ENCODE measurements at regions not wholly inside any gene's neighbourhood (a gene's known extent, or its start where the extent isn't known, plus 50 kb on each side); places are given as distances from the start of the nearest gene placed in this dataset.

- TF ChIP-seq POLR2AphosphoS5 (IDR thresholded peaks at IDR 0.05; ENCODE audit: low read depth, low read length) (no peak), CTBP2 (IDR thresholded peaks at IDR 0.05; ENCODE audit: borderline replicate concordance, insufficient read depth, insufficient read length, low read length) (no peak), CTCF (IDR thresholded peaks at IDR 0.05; ENCODE audit: control extremely low read depth in 1 of 3, insufficient read depth in 1 of 3, low read depth in 1 of 3, low read length in 3 of 3) (no peak), POLR2A (IDR thresholded peaks at IDR 0.05; ENCODE audit: control extremely low read depth in 1 of 2, low read depth in 2 of 2, low read length in 2 of 2) (no peak), RBBP5 (IDR thresholded peaks at IDR 0.05; ENCODE audit: borderline replicate concordance, low read depth, low read length) (no peak), SIRT6 (IDR thresholded peaks at IDR 0.05; ENCODE audit: low read length) (no peak), CHD2 (IDR thresholded peaks at IDR 0.05; ENCODE audit: low read length) (no peak), EZH2 (IDR thresholded peaks at IDR 0.05; ENCODE audit: low read depth, low read length, severe bottlenecking) (no peak), ATF3 (IDR thresholded peaks at IDR 0.05; ENCODE audit: insufficient read depth, low read depth, low read length) (no peak), TAF1 (IDR thresholded peaks at IDR 0.05; ENCODE audit: low read depth, low read length) (no peak), CREB1 (IDR thresholded peaks at IDR 0.05) (no peak), CEBPB (IDR thresholded peaks at IDR 0.05; ENCODE audit: low read depth, low read length) (no peak), RFX5 (IDR thresholded peaks at IDR 0.05; ENCODE audit: borderline replicate concordance, low read depth, low read length) (no peak), GTF2F1 (IDR thresholded peaks at IDR 0.05; ENCODE audit: borderline replicate concordance, low read depth, low read length) (no peak)
Measured at GRCh38 chr4:155433636-155434360, 57.0 kb upstream of the MAP9 start.

All from H1 (cell line).